ENCODE measurements at regions not wholly inside any gene's neighbourhood (a gene's known extent, or its start where the extent isn't known, plus 50 kb on each side); places are given as distances from the start of the nearest gene placed in this dataset.

- H3K27ac Mint-ChIP-seq: no peak overlapping the region
- H3K4me1 Mint-ChIP-seq (ENCODE audit: low read depth in 2 of 2): no peaks in the 10 kb centered on the region
- peaks cover 18% of the 10 kb centered on the region for H3K9me3 Mint-ChIP-seq
- no peak overlapping the region for H3K4me3 Mint-ChIP-seq
- DNase-seq (ENCODE audit: low spot score) (no peak), ATAC-seq (no peak)
- H3K27me3 Mint-ChIP-seq: no peaks in the 10 kb centered on the region
- H3K36me3 Mint-ChIP-seq: peaks cover 6% of the 10 kb centered on the region
These were observed 834.7 kb upstream of the KCND2 start for GRCh38 chr7:119438315-119438714.

GRCh38 chr7:119439192-119439591 lies 833.8 kb upstream of the KCND2 start:
- no peaks in the 10 kb centered on the region for H3K27me3 Mint-ChIP-seq
- no peak overlapping the region for H3K27ac Mint-ChIP-seq
- DNase-seq (ENCODE audit: low spot score): no peak
- H3K36me3 Mint-ChIP-seq: peaks cover 8% of the 10 kb centered on the region
- no peaks in the 10 kb centered on the region for H3K4me1 Mint-ChIP-seq (ENCODE audit: low read depth in 2 of 2)
- H3K4me3 Mint-ChIP-seq: no peak overlapping the region
- no peak for ATAC-seq
- H3K9me3 Mint-ChIP-seq: peaks cover 23% of the 10 kb centered on the region

- no peaks in the 10 kb centered on the region for H3K36me3 Mint-ChIP-seq
- ATAC-seq (no peak), DNase-seq (ENCODE audit: low spot score) (no peak)
- H3K27ac Mint-ChIP-seq: no peak overlapping the region
- no peaks in the 10 kb centered on the region for H3K4me1 Mint-ChIP-seq (ENCODE audit: low read depth in 2 of 2)
- no peak overlapping the region for H3K4me3 Mint-ChIP-seq
- peaks cover 20% of the 10 kb centered on the region for H3K9me3 Mint-ChIP-seq
- no peaks in the 10 kb centered on the region for H3K27me3 Mint-ChIP-seq
These were observed 820.6 kb upstream of the KCND2 start for GRCh38 chr7:119452401-119452800.

GRCh38 chr7:119465798-119466305 lies 807.1 kb upstream of the KCND2 start:
- H3K4me1 Mint-ChIP-seq (ENCODE audit: low read depth in 2 of 2): no peaks in the 10 kb centered on the region
- H3K36me3 Mint-ChIP-seq: no peaks in the 10 kb centered on the region
- no peak for ATAC-seq
- H3K9me3 Mint-ChIP-seq: peaks cover 10% of the 10 kb centered on the region
- DNase-seq (ENCODE audit: low spot score): no peak
- no peak overlapping the region for H3K27ac Mint-ChIP-seq
- H3K4me3 Mint-ChIP-seq: no peak overlapping the region
- no peaks in the 10 kb centered on the region for H3K27me3 Mint-ChIP-seq

- H3K9me3 Mint-ChIP-seq: peaks cover 4% of the 10 kb centered on the region
- DNase-seq (ENCODE audit: low spot score) (no peak), ATAC-seq (no peak)
- no peaks in the 10 kb centered on the region for H3K4me1 Mint-ChIP-seq (ENCODE audit: low read depth in 2 of 2)
- no peaks in the 10 kb centered on the region for H3K27me3 Mint-ChIP-seq
- no peak overlapping the region for H3K4me3 Mint-ChIP-seq
- H3K36me3 Mint-ChIP-seq: no peaks in the 10 kb centered on the region
- no peak overlapping the region for H3K27ac Mint-ChIP-seq
These were observed 800.5 kb upstream of the KCND2 start for GRCh38 chr7:119472408-119473038.

- ATAC-seq: no peak
- H3K9me3 Mint-ChIP-seq: peaks cover 16% of the 10 kb centered on the region
- H3K4me3 Mint-ChIP-seq: no peak overlapping the region
- DNase-seq (ENCODE audit: low spot score): no peak
- no peak overlapping the region for H3K27ac Mint-ChIP-seq
- H3K27me3 Mint-ChIP-seq: no peaks in the 10 kb centered on the region
- no peaks in the 10 kb centered on the region for H3K4me1 Mint-ChIP-seq (ENCODE audit: low read depth in 2 of 2)
- no peaks in the 10 kb centered on the region for H3K36me3 Mint-ChIP-seq
These were observed 790.8 kb upstream of the KCND2 start for GRCh38 chr7:119482209-119482608.

GRCh38 chr7:119482671-119483070 lies 790.3 kb upstream of the KCND2 start:
- H3K9me3 Mint-ChIP-seq: peaks cover 16% of the 10 kb centered on the region
- no peak overlapping the region for H3K4me3 Mint-ChIP-seq
- no peaks in the 10 kb centered on the region for H3K4me1 Mint-ChIP-seq (ENCODE audit: low read depth in 2 of 2)
- ATAC-seq (no peak), DNase-seq (ENCODE audit: low spot score) (no peak)
- H3K27ac Mint-ChIP-seq: no peak overlapping the region
- H3K36me3 Mint-ChIP-seq: no peaks in the 10 kb centered on the region
- H3K27me3 Mint-ChIP-seq: no peaks in the 10 kb centered on the region

GRCh38 chr7:119483364-119483763 lies 789.6 kb upstream of the KCND2 start:
- H3K27me3 Mint-ChIP-seq: no peaks in the 10 kb centered on the region
- H3K4me1 Mint-ChIP-seq (ENCODE audit: low read depth in 2 of 2): no peaks in the 10 kb centered on the region

GRCh38 chr7:119514326-119514725 lies 758.6 kb upstream of the KCND2 start:
- ATAC-seq (no peak), DNase-seq (ENCODE audit: low spot score) (no peak)
- Mint-ChIP-seq H3K27ac (no peak overlapping the region), H3K27me3 (no peaks in the 10 kb centered on the region), H3K36me3 (no peaks in the 10 kb centered on the region), H3K4me1 (ENCODE audit: low read depth in 2 of 2) (no peaks in the 10 kb centered on the region), H3K9me3 (peaks cover 15% of the 10 kb centered on the region), H3K4me3 (no peak overlapping the region)

More at GRCh38 chr7:119483364-119483763, 789.6 kb upstream of the KCND2 start:
- H3K4me3 Mint-ChIP-seq: no peak overlapping the region
- no peak for ATAC-seq
- H3K27ac Mint-ChIP-seq: no peak overlapping the region
- no peak for DNase-seq (ENCODE audit: low spot score)
- H3K9me3 Mint-ChIP-seq: peaks cover 16% of the 10 kb centered on the region
- H3K36me3 Mint-ChIP-seq: no peaks in the 10 kb centered on the region

- H3K27me3 Mint-ChIP-seq: no peaks in the 10 kb centered on the region
- no peak overlapping the region for H3K27ac Mint-ChIP-seq
- no peak overlapping the region for H3K4me3 Mint-ChIP-seq
These were observed 757.8 kb upstream of the KCND2 start for GRCh38 chr7:119515214-119515613.

GRCh38 chr7:119515962-119516361 lies 757.0 kb upstream of the KCND2 start:
- no peaks in the 10 kb centered on the region for H3K4me1 Mint-ChIP-seq (ENCODE audit: low read depth in 2 of 2)
- no peak overlapping the region for H3K4me3 Mint-ChIP-seq
- H3K27ac Mint-ChIP-seq: no peak overlapping the region
- peaks cover 18% of the 10 kb centered on the region for H3K9me3 Mint-ChIP-seq
- H3K27me3 Mint-ChIP-seq: no peaks in the 10 kb centered on the region
- H3K36me3 Mint-ChIP-seq: no peaks in the 10 kb centered on the region
- DNase-seq (ENCODE audit: low spot score) (no peak), ATAC-seq (no peak)

More at GRCh38 chr7:119515214-119515613, 757.8 kb upstream of the KCND2 start:
- ATAC-seq (no peak), DNase-seq (ENCODE audit: low spot score) (no peak)
- no peaks in the 10 kb centered on the region for H3K4me1 Mint-ChIP-seq (ENCODE audit: low read depth in 2 of 2)
- H3K9me3 Mint-ChIP-seq: peaks cover 18% of the 10 kb centered on the region
- H3K36me3 Mint-ChIP-seq: no peaks in the 10 kb centered on the region

- Mint-ChIP-seq H3K4me1 (ENCODE audit: low read depth in 2 of 2) (no peaks in the 10 kb centered on the region), H3K4me3 (no peak overlapping the region), H3K27me3 (no peaks in the 10 kb centered on the region), H3K36me3 (peaks cover under 1% of the 10 kb centered on the region), H3K27ac (no peak overlapping the region), H3K9me3 (peaks cover 13% of the 10 kb centered on the region)
- ATAC-seq: no peak
- DNase-seq (ENCODE audit: low spot score): no peak
These were observed 750.7 kb upstream of the KCND2 start for GRCh38 chr7:119522263-119522662.

- ATAC-seq (no peak), DNase-seq (ENCODE audit: low spot score) (no peak)
- H3K9me3 Mint-ChIP-seq: peaks cover 13% of the 10 kb centered on the region
- H3K36me3 Mint-ChIP-seq: peaks cover 5% of the 10 kb centered on the region
- no peak overlapping the region for H3K4me3 Mint-ChIP-seq
- no peak overlapping the region for H3K27ac Mint-ChIP-seq
- no peaks in the 10 kb centered on the region for H3K27me3 Mint-ChIP-seq
- no peaks in the 10 kb centered on the region for H3K4me1 Mint-ChIP-seq (ENCODE audit: low read depth in 2 of 2)
These were observed 750.3 kb upstream of the KCND2 start for GRCh38 chr7:119522698-119523097.

- no peak overlapping the region for H3K27ac Mint-ChIP-seq
- H3K36me3 Mint-ChIP-seq: no peaks in the 10 kb centered on the region
- DNase-seq (ENCODE audit: low spot score) (no peak), ATAC-seq (no peak)
- peaks cover 18% of the 10 kb centered on the region for H3K9me3 Mint-ChIP-seq
- no peaks in the 10 kb centered on the region for H3K4me1 Mint-ChIP-seq (ENCODE audit: low read depth in 2 of 2)
- no peaks in the 10 kb centered on the region for H3K27me3 Mint-ChIP-seq
- no peak overlapping the region for H3K4me3 Mint-ChIP-seq
These were observed 727.9 kb upstream of the KCND2 start for GRCh38 chr7:119545118-119545517.

GRCh38 chr7:119555788-119556187 lies 717.2 kb upstream of the KCND2 start:
- Mint-ChIP-seq H3K4me3 (no peak overlapping the region), H3K9me3 (peaks cover 13% of the 10 kb centered on the region), H3K27ac (no peak overlapping the region), H3K4me1 (ENCODE audit: low read depth in 2 of 2) (no peaks in the 10 kb centered on the region), H3K36me3 (no peaks in the 10 kb centered on the region), H3K27me3 (no peaks in the 10 kb centered on the region)
- ATAC-seq (no peak), DNase-seq (ENCODE audit: low spot score) (no peak)

Data from natural killer cell treated with Interleukin-12 subunit alpha and Interleukin-12 subunit beta and Interleukin-15 and Interleukin-18, amount 100 ng/mL, for 72 hours (primary cell).